ENCODE measurements at regions not wholly inside any gene's neighbourhood (a gene's known extent, or its start where the extent isn't known, plus 50 kb on each side); places are given as distances from the start of the nearest gene placed in this dataset.
A peak's percentile ranks its signal among the peaks of the same experiment; 100 is the strongest.
"Not testable (repeated sequence)": the region's sequence is repeated elsewhere in the genome, so short reads cannot be mapped to it uniquely, and the experiment has no call there.

GRCh38 chr10:21364196-21365114 is 161.0 kb downstream of the SKIDA1 start:
- peak; percentile 76 for DNase-seq (ENCODE audit: low spot score)

DNA sequence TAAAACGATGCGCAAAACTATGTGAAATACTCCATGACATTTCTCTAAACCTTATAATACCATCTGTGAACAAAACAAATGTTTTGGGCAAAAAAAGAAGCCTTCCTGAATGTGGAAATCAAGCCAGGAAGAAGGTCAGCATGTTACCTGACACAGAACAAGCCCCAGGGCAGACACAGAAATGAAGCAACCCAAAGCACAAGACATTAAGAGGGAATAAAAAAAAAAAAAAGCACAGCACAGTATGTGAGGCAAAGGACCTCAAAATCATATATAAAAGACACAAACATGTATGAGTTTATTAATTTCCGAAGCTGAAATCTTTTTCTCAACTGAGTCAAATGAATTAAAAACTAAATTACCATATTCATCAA is 161.8 kb downstream of the SKIDA1 start:
- DNase-seq (ENCODE audit: low spot score), result no peak

- no peak for DNase-seq (ENCODE audit: low spot score)
Observed at GRCh38 chr10:21363092-21363730, 162.3 kb downstream of the SKIDA1 start.

GRCh38 chr10:21359202-21359601 is 166.3 kb downstream of the SKIDA1 start:
- no peak for DNase-seq (ENCODE audit: low spot score)

GRCh38 chr10:21355591-21356011 is 169.9 kb downstream of the SKIDA1 start:
- no peak for DNase-seq (ENCODE audit: low spot score)

DNA sequence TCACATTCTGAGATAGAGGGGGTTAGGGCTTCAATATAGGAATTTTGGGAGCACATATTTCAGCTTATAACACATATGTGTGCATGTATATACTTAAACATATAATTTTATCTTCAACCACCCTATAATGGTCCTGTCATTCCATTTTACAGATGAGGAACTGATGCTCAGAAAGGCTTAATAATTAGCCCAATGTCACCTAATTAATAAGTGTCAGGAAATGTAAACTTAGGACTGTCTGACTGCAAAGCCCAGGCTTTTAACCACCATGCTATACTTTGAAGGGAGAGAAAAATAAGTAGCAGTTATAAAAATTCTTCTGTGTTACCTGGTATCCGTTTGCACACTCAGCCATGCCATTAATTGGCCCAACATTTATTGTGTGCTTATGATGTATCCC is 172.6 kb downstream of the SKIDA1 start:
- DNase-seq (ENCODE audit: low spot score), result no peak

DNA sequence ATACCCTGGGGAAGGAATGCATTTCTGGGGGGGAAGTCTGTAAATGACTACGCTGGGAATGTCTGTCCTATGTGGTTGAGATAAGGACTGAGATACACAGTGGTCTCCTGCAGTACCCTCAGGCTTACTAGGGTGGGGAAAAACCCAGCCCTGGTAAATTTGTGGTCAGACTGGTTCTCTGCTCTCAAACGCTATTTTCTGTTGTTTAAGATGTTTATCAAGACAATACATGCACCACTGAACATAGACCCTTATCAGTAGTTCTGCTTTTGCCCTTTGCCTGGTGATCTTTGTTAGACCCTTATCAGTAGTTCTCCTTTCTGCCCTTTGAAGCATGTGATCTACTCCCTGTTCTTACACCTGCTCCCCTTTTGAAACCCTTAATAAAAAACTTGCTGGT is 173.9 kb downstream of the SKIDA1 start:
- DNase-seq (ENCODE audit: low spot score), result not testable (repeated sequence)

- DNase-seq (ENCODE audit: low spot score), result no peak
Observed at GRCh38 chr10:21349912-21350286, 175.6 kb downstream of the SKIDA1 start.

DNA sequence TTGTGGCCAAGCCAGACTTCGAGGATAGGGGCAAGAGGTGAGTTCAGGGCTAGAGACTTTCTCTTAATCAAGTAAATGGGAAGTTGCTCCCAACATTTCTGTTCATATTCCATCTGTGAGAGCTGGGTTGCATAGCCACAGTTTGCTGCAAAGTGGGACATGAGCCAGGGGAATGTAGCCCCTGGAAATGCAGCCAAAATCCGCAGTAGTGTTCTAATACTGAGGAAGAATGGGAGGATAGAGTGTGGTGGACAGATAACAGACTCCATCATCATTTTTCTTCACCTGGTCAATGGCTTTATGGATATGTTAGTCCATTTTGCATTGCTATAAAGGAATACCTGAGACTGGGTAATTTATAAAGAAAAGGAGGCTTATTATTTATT is 177.7 kb downstream of the SKIDA1 start:
- no peak for DNase-seq (ENCODE audit: low spot score)

- DNase-seq (ENCODE audit: low spot score), result no peak
Observed at GRCh38 chr10:21347043-21347784, 178.3 kb downstream of the SKIDA1 start.

- DNase-seq (ENCODE audit: low spot score), result no peak
Observed at GRCh38 chr10:21343087-21343486, 182.4 kb downstream of the SKIDA1 start.

DNA sequence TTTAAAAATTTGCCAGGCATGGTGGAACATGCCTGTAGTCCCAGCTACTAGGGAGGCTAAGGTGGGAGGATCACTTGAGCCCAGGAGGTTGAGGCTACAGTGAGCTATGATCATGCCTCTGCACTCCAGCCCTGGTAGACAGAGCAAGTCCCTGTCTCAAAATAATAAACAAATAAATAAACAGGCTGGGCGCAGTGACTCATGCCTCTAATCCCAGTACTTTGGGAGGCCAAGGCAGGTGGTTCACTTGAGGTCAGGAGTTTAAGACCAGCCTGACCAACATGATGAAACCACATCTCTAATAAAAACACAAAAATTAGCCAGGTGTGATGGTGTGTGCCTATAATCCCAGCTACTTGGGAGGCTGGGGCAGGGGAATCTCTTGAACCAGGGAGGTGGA is 183.0 kb downstream of the SKIDA1 start:
- DNase-seq (ENCODE audit: low spot score), result not testable (repeated sequence)

DNA sequence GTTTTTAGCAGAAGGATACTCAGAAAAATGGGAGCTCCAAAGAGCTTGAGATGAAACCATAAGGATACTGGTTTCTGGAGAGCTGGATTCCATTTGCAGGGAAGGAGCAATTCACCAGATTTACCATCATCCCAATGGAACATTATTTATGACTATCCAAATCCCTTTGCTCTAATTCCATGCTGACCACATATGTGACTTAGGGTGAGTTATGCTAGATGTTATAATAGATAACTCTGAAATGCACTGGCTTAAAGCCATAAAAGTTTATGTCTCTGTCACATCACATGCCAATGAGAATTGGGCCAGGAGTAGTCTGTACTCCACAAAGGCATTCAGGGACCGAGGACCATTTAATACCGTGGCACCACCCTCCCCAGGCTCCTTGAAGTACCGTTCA is 185.2 kb downstream of the SKIDA1 start:
- no peak for DNase-seq (ENCODE audit: low spot score)

GRCh38 chr10:21337171-21337792 is 188.2 kb downstream of the SKIDA1 start:
- DNase-seq (ENCODE audit: low spot score), result no peak

DNA sequence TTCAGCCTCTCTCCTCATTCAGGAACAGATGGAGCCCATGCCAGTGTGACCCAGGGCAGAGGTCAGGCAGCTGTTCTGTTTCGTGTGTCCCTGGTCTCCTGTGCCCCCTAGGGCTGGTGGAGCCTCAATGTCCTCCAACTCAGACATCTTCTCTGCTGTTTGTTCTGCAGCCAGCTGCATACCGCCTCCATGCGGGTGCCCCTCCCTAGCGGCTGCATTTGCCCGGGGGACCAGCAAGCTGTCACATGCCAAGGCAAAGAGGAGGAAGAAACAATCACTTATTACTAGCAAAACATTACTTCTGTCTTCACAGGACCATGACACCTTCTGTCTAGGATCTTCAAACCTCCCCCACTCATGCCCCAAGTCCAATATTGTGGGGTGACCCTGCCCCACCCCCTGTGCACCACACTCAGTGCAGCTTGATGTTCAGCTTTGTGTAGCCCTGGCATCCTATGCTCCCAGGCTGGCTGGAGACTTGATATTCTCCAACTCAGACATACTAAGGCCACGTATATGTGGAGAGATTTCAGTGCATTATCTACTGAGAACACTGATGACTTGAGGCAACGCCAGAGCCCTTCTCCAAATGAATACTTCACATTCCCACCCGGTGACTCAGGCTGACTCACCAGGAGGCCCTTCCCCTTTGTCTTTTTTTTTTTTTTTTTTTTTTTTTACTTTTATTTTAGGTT is 188.9 kb downstream of the SKIDA1 start:
- peak; percentile 89 for DNase-seq (ENCODE audit: low spot score)

- DNase-seq (ENCODE audit: low spot score), result peak; percentile 86
Observed at GRCh38 chr10:21334891-21335696, 190.4 kb downstream of the SKIDA1 start.

GRCh38 chr10:21330628-21331020 is 194.9 kb downstream of the SKIDA1 start:
- no peak for DNase-seq (ENCODE audit: low spot score)

DNA sequence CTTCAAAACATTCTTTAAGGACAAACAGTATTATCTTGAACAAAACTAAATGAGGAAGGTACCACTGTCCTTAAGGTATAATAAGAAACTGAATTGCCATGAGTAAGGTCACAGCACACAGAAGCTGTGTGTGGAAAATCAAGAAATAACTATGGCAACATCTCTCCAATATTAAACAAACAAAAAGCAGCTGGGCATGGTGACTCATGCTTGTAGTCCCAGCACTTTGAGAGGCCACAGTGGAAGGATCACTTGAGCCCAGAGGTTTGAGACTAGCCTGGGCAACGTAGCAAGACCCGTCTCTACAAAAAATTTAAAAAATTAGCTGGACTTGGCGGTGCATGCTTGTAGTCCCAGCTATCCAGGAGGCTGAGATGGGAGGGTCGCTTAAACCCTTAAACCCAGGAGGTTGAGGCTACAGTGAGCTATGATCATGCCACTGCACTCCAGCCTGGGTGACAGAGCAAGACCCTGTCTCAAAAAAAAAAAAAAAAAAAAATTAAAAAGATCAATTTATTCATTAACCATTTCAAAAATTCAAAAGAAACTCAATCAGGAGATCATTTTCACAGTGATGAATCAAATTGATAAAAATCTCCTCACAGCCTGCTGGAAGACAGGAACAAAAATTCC is 195.4 kb downstream of the SKIDA1 start:
- peak; percentile 56 for DNase-seq (ENCODE audit: low spot score)

DNA sequence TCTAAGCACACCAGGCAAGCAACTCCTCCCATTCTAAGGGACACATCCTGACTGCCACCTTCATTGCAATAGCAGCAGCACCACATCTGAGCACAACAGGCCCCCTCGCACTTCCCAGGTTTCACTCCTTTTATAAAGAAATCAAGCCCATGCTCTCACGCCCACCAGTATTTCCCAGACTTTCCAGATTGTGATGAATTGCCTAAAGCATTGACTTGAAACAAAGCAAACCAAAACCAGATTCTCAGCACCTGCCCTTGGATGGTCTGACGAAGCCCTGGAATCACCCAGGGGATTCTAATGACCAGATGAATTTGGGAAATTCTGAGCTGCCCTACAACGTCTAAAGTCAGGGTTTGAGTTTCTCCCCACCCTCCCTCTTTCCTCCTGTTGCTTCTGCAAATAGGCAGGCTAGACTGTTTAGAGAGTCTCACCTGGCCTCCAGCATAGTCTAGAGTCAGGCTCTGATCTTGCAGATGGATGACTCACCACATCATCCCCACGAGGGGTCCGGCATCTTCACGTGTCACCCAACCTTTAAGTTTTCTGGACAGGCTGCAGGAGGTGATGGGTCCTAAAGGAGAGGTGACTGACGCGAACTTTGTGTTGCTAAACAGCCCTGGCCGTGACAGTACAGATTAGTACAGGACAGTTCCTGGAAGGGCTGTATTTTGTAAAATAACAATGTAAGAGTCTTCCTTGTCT is 198.0 kb downstream of the SKIDA1 start:
- no peak for DNase-seq (ENCODE audit: low spot score)

Data from AG20443 (cell line).